DND-41 (cell line): ENCODE measurements at regions not wholly inside any gene's neighbourhood (a gene's known extent, or its start where the extent isn't known, plus 50 kb on each side); places are given as distances from the start of the nearest gene placed in this dataset.

Source experiments
- CTCF ChIP-seq: IDR thresholded peaks from 2 replicates; pipeline ENCODE4 v1.5.1; 2012; ENCODE audit warnings: borderline replicate concordance, low read length, moderate library complexity, mild to moderate bottlenecking; ENCODE audit not compliant: poor library complexity, severe bottlenecking; ENCODE audit errors: extremely low read depth
- EZH2 ChIP-seq: IDR thresholded peaks from 3 replicates; pipeline ENCODE4 v1.6.1; 2012; ENCODE audit warnings: borderline replicate concordance, low read depth, mild to moderate bottlenecking, moderate library complexity, low read length, inconsistent platforms; ENCODE audit not compliant: severe bottlenecking

DNA sequence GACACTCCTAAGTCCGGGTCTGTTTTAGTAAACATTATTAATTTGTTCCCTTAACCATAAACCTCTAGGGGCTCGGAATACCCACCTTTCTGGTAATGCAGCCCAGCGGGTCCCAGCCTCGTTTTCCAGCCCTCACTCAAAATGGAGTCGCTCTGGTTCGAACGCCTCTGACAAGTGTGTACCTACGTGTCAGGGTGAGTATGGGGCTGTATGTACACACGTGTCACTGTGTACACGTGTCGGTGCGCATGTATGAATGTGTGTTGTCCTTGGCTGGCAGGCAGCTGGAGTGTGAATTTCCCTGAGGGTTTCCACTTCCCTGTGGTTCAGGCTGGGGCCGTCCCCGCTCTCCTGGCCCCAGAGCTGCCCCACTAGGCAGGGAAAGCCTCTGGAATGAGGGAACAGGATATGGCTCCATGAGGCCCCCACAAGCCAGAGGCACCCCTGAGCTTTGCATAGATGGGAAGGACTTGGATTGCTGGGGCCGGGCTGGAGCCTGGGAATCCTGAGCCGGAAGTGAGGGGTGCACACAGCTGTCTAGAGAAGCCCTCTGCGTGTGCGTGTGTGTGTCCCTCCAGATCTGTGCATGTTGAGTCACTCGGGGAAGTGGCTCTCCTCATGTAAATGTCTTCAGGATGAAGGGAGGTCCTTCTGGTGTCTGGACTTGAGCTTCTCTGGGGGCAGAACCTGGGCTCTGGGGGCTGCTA lies 160.8 kb upstream of the IER5L start:
- TF ChIP-seq CTCF: no peak
- no peak for TF ChIP-seq EZH2
